HEK293T (cell line): ENCODE measurements at regions not wholly inside any gene's neighbourhood (a gene's known extent, or its start where the extent isn't known, plus 50 kb on each side); places are given as distances from the start of the nearest gene placed in this dataset.
"Not testable (repeated sequence)": the region's sequence is repeated elsewhere in the genome, so short reads cannot be mapped to it uniquely, and the experiment has no call there.

Experiments
- CTCF ChIA-PET: fragments of 350-600 bp; formaldehyde crosslinking; extraction: SDS; loops from one replicate; lab custom pipeline; 2021; ENCODE audit warnings: antibody characterized with exemption, inconsistent platforms; lab: Yijun Ruan, JAX
- POLR2A ChIA-PET: fragments of 350-600 bp; formaldehyde crosslinking; extraction: SDS; loops from one replicate; lab custom pipeline; 2020; ENCODE audit warnings: antibody characterized with exemption, inconsistent platforms; lab: Yijun Ruan, JAX
- DNase-seq: peaks from one replicate; pipeline ENCODE4 v3.0.0; 2012; ENCODE audit warnings: mixed read lengths; ENCODE audit errors: extremely low spot score
- ARNT ChIP-seq: fragments of 450-650 bp; IDR thresholded peaks from 2 replicates; pipeline ENCODE4 v1.6.1; 2017; ENCODE audit warnings: mild to moderate bottlenecking
- BHLHE40 ChIP-seq: fragments of 450-650 bp; IDR thresholded peaks from 2 replicates; pipeline ENCODE4 v1.6.1; 2016; ENCODE audit warnings: mild to moderate bottlenecking, moderate library complexity, borderline replicate concordance
- CTBP1 ChIP-seq: fragments of 450-650 bp; IDR thresholded peaks from 2 replicates; pipeline ENCODE4 v1.6.1; 2016; ENCODE audit warnings: borderline replicate concordance
- ELF4 ChIP-seq: fragments of 450-650 bp; IDR thresholded peaks from 2 replicates; pipeline ENCODE4 v1.6.1; 2017; ENCODE audit warnings: antibody characterized with exemption
- FOXA1 ChIP-seq: fragments of 450-650 bp; IDR thresholded peaks from 2 replicates; pipeline ENCODE4 v1.6.1; 2016; ENCODE audit warnings: mild to moderate bottlenecking
- FOXK2 ChIP-seq: fragments of 450-650 bp; IDR thresholded peaks from 2 replicates; pipeline ENCODE4 v1.6.1; 2016; ENCODE audit warnings: mild to moderate bottlenecking
- FOXM1 ChIP-seq: fragments of 450-650 bp; IDR thresholded peaks from 2 replicates; pipeline ENCODE4 v1.6.1; 2017; ENCODE audit warnings: mild to moderate bottlenecking, borderline replicate concordance
- HDGF ChIP-seq: fragments of 450-650 bp; IDR thresholded peaks from 2 replicates; pipeline ENCODE4 v1.6.1; 2017; ENCODE audit warnings: antibody characterized with exemption, borderline replicate concordance
- L3MBTL2 ChIP-seq: fragments of 450-650 bp; conservative IDR thresholded peaks from 2 replicates; pipeline ENCODE4 v1.6.1; 2016; ENCODE audit warnings: mild to moderate bottlenecking
- LEF1 ChIP-seq: fragments of 450-650 bp; IDR thresholded peaks from 2 replicates; pipeline ENCODE4 v1.6.1; 2017; ENCODE audit warnings: mild to moderate bottlenecking, borderline replicate concordance
- NFRKB ChIP-seq: fragments of 450-650 bp; IDR thresholded peaks from 2 replicates; pipeline ENCODE4 v1.6.1; 2016; ENCODE audit warnings: mild to moderate bottlenecking, moderate library complexity
- SP1 ChIP-seq: fragments of 450-650 bp; IDR thresholded peaks from 2 replicates; pipeline ENCODE4 v1.6.1; 2017
- SUZ12 ChIP-seq: fragments of 450-650 bp; IDR thresholded peaks from 2 replicates; pipeline ENCODE4 v1.6.1; 2016; ENCODE audit warnings: mild to moderate bottlenecking
- TARDBP ChIP-seq: fragments of 450-650 bp; IDR thresholded peaks from 2 replicates; pipeline ENCODE4 v1.6.1; 2016
- ZNF384 ChIP-seq: fragments of 450-650 bp; IDR thresholded peaks from 2 replicates; pipeline ENCODE4 v1.6.1; 2016
- TF ChIP-seq, protein P1 (sequence below): fragments of 450-650 bp; IDR thresholded peaks from 2 replicates; pipeline ENCODE4 v1.6.1; 2016

- ChIA-PET CTCF (interaction anchor here (0.5 kb wide), 1 partner anchor 214 kb away, joined by 3 read pairs; no protein-coding TSS in a partner anchor), POLR2A (no interaction called here)
- no peak for DNase-seq
- no peak for TF ChIP-seq NFRKB
- no peak for TF ChIP-seq FOXK2
- TF ChIP-seq ZNF384: no peak
- no peak for TF ChIP-seq TARDBP
- TF ChIP-seq LEF1: no peak
- TF ChIP-seq SUZ12: no peak
- TF ChIP-seq ARNT: no peak
- no peak for TF ChIP-seq BHLHE40
- TF ChIP-seq, protein P1, sequence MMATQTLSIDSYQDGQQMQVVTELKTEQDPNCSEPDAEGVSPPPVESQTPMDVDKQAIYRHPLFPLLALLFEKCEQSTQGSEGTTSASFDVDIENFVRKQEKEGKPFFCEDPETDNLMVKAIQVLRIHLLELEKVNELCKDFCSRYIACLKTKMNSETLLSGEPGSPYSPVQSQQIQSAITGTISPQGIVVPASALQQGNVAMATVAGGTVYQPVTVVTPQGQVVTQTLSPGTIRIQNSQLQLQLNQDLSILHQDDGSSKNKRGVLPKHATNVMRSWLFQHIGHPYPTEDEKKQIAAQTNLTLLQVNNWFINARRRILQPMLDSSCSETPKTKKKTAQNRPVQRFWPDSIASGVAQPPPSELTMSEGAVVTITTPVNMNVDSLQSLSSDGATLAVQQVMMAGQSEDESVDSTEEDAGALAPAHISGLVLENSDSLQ: no peak
- TF ChIP-seq HDGF: no peak
- TF ChIP-seq FOXM1: no peak
- no peak for TF ChIP-seq FOXA1
- no peak for TF ChIP-seq CTBP1
- no peak for TF ChIP-seq ELF4
- TF ChIP-seq SP1: no peak
- no peak for TF ChIP-seq L3MBTL2
Measured at GRCh38 chr14:71354142-71354541, 446.9 kb downstream of the PCNX1 start.

DNA sequence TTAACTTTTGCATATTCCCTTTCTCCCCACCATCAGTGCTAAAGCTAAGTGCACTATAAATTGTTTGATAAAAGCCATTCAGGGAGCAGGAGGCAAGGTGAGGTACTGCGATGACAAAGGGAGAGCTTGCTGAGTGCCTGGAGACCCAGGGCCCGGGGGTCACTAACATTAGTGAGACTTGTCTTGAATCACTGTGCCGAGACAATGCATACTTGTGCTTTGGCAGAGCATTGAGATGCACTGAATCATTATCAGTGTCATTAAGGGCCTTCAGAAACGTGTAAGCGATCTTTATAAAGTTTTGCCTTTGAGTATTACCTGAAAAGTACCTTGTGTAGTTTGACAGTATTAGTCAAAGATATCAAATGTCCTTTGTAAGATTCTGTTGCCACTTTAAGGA is 447.5 kb downstream of the PCNX1 start:
- TF ChIP-seq FOXA1: no peak
- TF ChIP-seq FOXK2: no peak
- TF ChIP-seq CTBP1: no peak
- TF ChIP-seq TARDBP: no peak
- TF ChIP-seq, protein P1: no peak
- TF ChIP-seq SP1: no peak
- TF ChIP-seq NFRKB: no peak
- no peak for TF ChIP-seq L3MBTL2
- TF ChIP-seq BHLHE40: no peak
- no peak for TF ChIP-seq ARNT
- ChIA-PET CTCF (no interaction called here), POLR2A (no interaction called here)
- no peak for DNase-seq

GRCh38 chr14:71355324-71356201 is 448.3 kb downstream of the PCNX1 start:
- no peak for DNase-seq
- CTCF ChIA-PET: no interaction called here
- TF ChIP-seq FOXM1: no peak
- TF ChIP-seq, protein P1: no peak
- POLR2A ChIA-PET: no interaction called here

DNA sequence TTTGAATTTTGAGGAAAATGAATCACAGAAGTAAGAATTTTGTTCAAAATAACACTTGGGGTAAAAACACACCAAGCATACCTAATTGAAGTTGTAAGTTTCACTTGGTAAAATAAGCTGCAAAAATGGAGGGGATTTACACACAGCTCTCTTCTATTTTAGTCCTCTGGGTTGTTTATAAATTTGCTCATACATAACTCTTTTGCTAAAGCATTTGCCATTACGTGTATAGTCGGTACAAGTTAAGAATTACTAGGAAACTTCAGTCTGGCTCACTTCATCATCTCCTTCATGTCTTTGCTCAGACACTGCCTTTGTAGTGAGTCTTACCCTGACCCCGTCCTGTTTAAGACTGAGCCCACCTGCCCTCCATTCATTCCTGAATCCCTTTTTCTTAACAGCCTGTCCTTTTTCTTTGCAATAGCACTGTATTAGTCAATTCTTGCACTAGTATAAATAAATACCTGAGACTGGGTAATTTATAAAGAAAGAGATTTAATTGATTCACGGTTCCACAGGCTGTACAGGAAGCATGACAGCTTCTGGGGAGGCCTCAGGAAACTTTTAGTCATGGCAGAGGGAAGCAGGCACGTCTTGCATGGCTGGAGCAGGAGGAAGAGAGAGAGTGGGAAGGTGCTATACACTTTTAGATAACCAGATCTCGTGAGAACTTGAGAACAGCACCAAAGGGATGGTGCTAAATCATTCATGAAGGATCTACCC is 451.1 kb downstream of the PCNX1 start:
- no peak for DNase-seq
- POLR2A ChIA-PET: no interaction called here
- TF ChIP-seq HDGF: no peak
- CTCF ChIA-PET: no interaction called here

DNA sequence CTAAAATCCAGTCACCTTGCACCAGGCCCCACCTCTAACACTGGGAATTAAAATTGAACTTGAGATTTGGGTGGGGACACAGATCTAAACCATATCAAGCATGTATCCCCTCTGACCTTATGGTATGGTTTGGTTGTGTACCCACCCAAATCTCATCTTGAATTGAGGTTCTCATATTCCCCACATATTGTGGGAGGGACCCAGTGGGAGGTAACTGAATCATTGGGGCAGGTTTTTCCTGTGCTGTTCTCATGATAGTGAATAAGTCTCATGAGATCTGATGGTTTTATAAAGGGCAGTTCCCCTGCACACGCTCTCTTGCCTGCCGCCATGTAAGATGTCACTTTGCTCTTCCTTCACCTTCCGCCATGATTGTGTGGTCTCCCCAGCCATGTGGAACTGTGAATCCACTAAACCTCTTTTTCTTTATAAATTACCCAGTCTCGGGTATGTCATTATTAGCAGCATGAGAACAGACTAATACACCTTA is 451.7 kb downstream of the PCNX1 start:
- DNase-seq, CTCF ChIA-PET, POLR2A ChIA-PET: not testable (repeated sequence)

DNA sequence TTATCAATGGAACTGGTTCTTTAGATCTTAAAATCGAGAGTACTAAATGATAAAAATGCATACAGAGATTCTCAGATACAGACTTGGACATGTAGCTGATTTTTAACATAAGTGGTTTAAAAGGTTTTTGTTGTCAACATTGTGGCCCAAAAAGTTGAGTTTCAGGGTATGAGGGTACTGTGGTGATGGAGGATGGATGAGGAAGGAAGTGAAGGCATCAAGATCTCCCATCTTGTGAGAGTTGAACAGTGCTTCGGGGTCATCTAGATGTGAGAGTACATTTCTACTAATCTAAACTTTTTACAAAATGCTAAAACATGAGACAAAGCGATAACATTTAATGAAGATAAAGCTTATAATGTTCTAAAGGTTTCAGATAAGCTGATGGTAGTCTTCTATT is 452.6 kb downstream of the PCNX1 start:
- TF ChIP-seq FOXA1: no peak
- no peak for TF ChIP-seq CTBP1
- no peak for TF ChIP-seq L3MBTL2
- TF ChIP-seq ELF4: no peak
- no peak for TF ChIP-seq SUZ12
- POLR2A ChIA-PET: no interaction called here
- no peak for DNase-seq
- CTCF ChIA-PET: no interaction called here

GRCh38 chr14:71361336-71361735 is 454.1 kb downstream of the PCNX1 start:
- ChIA-PET POLR2A (no interaction called here), CTCF (no interaction called here)
- TF ChIP-seq ZNF384 (no peak), TARDBP (no peak), HDGF (no peak), CTBP1 (no peak), NFRKB (no peak), SP1 (no peak), SUZ12 (no peak), ELF4 (no peak), BHLHE40 (no peak), FOXM1 (no peak), ARNT (no peak), L3MBTL2 (no peak), FOXA1 (no peak), FOXK2 (no peak), LEF1 (no peak)
- TF ChIP-seq, protein P1: no peak
- no peak for DNase-seq
